ENCODE measurements at regions not wholly inside any gene's neighbourhood (a gene's known extent, or its start where the extent isn't known, plus 50 kb on each side); places are given as distances from the start of the nearest gene placed in this dataset.

DNA sequence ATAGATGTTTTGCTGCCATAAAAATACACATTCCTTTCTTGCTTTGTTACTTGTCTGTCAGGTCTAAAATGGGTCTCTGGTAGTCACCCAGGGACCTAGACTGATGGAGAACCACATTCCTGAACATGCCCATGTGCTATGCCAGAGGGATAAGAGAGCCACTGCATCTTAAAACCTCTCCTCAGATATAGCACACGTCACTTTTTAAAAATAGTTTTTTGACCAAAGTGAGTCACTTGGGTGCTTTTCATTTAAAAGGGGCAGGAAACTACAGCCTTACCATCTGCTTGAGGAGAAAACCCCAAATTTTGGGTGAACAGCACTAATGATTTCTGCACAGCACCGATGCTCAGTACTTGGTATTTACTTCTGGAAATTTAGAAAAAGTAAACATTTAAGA lies 197.8 kb downstream of the OGFRL1 start:
- DNase-seq: no peak

DNA sequence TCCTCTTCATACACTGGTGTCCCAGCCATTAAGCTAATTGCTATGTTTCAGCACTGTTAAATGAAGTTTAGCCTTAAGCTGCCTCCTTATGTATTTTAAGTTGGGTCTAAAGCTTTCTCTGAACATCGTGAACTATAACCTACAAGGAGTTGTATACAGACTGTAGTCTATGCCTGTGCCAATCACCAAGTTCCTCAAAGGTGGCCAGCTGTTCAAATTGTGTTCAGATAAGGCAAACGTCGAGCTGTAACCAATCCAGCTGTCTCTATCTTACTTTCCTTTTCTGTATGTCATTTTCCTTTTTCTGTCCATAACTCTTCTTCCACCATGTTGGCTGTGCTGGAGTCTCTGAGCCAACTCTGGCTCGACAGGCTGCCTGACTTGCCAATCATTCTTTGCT lies 199.6 kb downstream of the OGFRL1 start:
- DNase-seq: no peak

DNA sequence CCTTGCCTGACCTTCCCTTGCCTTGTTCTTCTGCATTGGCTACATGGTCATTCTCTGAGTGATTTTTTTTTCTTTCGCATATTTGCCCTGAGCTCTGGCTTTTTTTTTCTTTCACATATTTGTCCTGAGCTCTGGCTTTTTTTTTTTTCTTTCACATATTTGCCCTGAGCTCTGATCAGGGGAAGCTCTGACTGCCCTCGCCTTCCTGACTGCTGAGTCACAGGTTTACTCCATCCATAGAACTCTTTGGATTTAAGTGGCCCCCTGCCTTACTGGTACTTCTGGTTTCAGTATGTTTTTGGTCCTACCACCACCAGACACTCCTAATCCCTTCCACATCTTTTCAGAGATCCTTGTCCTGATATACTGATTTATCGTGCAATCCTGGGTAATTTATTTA lies 201.1 kb downstream of the OGFRL1 start:
- DNase-seq: no peak

DNA sequence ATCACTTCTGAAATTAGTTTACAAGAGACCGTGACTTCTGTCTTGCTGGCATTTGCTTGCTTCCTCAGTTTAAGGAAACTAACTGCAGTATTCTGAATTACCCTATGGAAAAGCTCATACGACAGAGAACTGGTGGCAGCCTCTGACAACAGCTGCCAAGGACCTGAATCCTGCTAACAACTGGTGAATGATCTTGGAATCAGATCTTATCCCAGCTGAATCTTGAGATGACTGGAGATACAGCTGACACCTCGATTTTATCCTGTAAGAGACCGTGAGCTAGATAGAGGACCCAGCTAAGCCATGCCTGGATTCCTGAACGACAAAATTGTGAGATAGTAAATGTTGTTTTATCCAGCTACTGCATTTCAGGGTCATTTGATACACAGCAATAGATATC lies 202.3 kb downstream of the OGFRL1 start:
- no peak for DNase-seq

DNA sequence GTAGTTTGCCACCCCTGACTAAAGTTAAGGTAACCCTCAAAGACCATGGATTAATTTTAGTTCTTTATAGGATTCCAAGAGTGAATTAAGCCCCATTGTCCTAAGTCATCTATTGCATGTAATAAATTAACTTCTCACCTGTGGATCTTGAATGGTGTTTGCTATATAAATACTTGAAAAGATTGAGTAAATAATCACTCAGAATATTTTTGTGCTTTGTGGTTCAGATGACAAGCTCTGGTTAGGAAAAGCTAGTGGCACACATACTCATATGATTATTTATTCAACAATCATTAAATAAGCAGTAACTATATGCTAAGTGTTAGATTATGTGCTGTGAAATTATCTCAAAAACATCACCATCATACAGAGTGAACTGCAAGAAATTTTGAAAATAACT lies 203.2 kb downstream of the OGFRL1 start:
- no peak for DNase-seq

DNA sequence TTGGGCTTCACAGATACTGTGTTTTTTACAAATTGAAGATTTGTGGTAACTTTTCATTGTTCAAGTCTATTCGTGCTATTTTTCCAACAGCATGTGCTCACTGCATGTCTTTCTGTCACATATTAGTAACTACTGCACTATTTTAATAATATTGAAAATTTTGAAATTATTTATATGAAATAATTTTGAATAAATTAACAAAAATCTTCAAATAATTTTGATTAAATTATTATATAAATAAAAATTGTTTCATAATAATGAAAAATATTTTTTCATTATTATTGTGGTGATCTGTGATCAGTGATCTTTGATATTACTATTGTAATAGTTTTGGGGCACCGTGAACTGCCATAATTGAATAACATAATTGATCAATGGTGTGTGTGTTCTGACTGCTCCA lies 204.1 kb downstream of the OGFRL1 start:
- DNase-seq: no peak

DNA sequence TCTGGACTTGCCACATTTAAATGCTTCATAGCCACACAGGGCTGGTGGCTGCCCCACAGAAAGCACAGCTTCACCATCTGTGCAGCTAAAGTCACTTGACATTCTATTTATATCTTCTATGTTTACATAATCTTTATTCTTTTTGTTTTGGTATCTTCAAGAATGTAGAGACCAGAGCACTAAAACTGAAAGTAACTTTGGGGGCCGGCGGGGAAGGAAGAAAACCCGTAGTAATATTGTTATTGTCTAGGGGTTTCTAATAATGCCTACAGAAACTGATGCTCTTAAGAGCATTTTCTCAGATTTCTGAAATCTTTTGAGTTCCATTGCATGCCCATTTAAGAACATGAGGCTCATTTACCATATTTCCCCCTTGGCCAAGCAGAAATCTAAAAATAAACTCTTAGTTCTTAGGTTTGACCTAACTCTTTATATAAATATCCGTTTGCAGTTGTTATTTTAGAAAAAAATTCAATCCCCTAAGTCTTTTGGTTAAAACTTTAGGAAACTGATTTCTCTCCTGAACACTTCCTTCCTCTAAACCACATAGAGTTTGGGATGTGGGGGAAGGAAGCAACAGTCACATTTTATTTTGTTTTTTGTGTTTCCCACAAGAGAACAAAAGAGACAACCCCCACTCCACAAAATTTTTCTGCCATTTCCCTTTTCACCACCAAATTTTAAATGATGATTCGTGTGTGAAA lies 207.6 kb downstream of the OGFRL1 start:
- DNase-seq: no peak

DNA sequence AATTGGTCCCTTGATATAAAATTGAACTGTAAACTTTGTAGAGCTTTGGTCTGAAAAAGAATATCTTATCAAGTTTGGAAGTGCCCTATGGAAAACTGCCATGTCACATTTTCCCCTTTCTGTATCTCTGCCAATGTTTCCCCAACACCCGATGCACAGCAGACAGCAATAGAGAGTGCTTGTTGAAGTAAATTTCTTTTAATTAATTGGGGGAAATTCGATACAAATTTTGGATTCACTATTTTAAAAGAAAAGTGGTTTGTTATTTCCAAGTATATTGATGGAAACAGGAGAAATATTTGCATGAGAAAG lies 208.1 kb downstream of the OGFRL1 start:
- no peak for DNase-seq

DNA sequence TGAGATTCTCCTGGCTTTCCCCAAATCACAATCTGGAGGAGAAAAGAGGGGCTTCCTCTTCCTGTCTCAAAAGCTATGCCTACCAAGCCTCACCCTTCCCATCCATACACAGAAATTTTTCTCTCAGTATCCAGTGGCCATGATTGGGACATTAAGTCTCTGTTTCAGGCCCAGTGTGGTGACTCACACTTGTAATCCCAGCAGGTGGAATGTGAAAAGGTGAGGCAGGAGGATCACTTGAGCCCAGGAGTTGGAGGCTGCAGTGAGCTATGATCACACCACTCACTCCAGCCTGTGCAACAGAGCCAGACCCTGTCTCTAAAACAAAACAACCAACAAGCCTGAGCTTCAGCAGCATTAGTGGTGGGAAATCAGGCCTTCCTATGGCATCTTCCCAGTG lies 210.0 kb downstream of the OGFRL1 start:
- no peak for DNase-seq

DNA sequence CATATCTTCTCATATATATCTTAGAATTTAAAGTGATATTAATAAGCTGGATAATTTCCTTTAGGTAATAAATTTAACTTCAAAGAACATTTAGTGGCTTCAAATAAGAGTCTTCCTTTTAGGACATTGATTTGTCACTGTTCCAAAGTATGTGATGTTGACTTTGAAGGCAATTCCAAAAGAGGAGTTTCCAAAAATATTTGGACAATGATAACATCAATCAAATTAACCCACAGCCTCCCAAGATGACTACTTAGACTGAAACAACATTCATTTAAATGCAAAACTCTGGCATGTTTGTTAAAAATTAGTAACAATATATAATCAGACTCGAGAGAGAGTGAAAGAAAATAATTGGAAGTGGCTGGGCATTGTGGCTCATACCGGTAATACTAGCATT lies 211.1 kb downstream of the OGFRL1 start:
- no peak for DNase-seq

DNA sequence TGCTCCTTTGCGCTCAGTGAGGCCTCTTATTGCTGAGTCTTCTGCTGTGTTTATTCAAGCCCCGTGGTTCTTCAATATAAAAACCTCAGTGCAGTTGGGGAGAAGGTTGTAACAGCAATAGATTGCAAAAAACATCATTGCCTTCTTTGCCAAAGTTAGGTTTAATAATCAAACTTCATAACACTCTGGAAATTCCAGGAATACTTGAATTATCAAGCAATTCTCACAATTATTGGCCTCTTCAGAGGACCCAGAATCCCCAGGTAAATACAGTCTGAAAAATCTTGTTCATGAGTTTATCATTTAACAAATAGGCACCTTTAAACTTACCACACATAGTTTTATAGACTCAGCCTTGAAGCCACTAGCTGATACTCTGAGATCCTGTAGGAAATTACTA lies 213.6 kb downstream of the OGFRL1 start:
- no peak for DNase-seq

DNA sequence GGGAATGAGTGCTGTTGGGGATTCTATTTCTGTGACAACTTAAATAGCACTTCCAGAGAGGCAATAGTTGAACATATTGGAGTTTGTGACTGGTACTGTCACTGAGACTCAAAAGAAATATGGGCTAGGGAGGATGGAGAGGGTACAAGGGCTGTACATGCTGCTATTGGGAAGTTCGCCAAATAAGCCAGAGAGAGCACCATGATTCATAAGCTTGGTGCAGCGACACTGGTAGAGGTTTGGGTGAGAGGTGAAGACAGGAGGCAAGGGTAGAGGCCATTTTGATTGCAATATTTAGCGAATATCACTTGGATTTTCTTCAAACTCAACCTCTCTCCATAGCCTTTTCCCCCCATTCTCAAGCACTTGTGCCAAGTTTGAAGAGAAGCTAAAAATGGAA lies 214.3 kb downstream of the OGFRL1 start:
- no peak for DNase-seq

DNA sequence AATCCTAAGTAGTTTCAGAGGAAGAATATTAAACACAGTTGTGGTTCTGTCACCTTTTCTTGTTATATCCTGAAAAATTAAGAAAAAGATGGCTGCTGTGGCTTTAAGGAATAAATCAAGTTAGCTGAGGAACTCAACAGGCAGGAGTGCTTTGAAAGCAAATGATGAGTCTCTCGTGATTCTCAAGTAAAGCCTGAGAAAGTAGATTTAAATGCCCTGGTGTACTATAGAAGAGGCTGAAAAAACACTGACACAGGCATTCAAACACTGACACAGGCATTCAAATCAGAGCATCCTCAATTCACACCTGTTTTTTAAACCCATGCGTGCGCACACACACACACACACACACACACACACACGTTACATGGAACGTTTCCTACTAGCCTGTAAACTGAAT lies 218.6 kb downstream of the OGFRL1 start:
- DNase-seq: no peak

DNA sequence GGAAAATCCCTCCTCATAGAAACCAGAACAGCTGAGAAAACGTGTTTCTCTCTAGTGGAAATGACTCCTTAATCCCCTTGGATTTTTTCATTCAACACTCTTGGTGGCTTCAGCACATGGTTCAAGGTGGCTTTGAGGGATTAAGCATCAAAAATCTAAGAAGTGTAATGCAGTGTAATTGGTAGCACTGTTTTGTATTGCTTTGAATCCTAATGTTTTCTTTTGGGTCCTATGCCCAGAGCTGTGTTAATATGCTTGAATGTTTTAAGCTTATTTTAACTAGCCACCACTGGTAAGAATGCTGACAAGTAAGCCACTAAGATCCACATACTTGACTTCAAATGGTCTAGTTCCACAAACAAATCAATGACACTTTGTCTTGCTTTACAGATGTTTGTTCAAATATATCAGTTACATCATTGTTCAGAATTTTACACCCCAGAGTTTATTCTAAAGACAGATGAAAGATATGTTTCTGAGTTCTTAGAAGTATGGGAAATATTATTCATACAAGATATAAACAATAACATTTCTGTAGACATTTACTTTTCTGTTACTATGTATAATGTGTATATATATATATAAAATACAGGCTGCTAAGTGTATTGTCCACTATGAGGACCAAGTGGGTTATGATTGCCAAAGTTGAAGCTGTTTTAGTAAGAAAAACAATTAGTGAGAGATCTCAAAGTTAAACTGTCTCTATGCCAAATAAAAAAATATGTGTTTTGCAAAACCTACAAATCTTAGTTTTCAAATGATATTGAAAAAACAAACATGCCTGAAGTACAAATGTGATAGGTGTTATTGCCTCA lies 220.8 kb downstream of the OGFRL1 start:
- DNase-seq: no peak

DNA sequence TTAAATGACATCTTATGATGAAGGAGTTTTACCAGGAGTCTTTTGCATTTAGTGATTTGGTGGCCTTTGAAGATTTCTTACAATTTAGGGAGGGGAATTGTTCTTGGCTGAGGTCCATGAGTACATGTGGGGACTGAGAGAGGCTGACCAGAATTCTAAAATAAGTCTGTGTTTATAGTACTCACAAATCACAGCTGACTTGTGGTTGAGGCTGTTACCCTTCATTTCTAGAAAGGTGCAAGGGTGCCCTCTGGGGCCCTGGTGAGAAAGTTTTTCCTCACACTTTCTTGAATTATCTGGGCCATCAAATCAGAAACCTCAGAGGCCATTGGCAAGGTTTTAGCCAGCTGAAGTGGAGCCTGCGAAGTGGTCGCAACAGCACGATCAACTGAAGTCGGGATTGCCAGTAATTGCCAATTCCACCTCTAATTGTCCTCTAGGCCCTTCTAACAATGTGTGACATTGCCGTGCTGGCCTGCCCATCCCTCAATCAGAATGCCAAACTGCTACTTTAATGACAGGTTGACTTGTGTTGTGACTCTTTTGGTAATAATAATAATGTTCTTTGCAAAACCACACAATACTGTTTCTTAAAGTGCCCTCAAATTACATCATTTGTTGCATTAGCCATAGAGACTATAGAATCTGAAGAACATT lies 221.6 kb downstream of the OGFRL1 start:
- DNase-seq: peak; percentile 42

DNA sequence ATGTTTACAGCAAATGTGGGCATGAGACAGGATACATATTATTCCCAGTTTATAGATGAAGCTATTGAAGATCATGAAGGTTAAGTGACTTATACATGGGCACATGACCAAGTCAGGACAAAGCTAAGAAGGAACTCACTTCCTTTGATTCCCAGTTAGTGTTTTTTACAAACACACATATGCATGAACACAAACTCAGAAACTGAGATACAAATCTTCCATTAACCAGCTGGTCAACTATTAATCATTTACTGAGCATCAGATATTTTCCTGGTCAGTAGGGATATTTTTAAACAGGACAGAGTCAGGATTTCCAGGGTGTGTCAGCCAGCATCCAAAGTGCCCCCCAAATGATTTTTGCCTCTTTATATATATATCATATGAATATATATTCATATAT lies 222.2 kb downstream of the OGFRL1 start:
- no peak for DNase-seq

DNA sequence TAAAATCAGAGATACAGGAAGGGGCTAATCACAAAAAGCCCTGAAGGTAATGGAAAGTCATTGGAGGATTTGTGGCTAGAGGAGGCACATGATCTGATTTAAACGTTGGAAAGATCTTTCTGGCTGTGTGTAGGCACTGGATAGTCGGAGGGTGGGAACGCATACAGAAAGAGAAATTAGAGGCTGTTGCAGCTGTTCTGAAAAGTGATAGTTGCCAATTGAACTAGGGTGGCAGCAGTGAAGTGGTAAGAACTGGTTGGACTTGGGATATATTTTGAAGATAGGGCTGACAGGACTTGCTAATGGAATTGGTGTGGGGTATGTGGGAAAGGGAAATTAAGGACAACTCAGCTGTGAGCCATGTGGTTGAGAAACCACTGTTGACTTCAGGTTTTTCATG lies 223.6 kb downstream of the OGFRL1 start:
- DNase-seq: no peak

DNA sequence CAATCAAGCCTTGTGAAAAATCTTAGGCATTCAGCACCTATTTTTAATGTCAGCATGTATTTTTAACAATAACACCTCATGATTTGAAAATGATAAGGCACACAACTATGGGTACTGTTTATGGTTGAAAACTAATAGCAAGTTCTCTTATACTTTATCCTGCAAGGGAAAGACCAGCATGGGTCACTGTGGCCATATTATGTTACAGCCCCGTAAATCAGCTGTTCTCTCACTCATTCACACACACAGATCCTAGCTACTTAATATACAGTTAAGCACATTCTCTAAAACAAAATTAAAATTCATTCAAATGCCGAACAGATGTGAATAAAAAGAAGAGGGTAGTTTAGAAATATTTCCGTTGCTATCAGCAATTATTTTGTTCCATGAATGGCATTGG lies 224.4 kb downstream of the OGFRL1 start:
- DNase-seq: no peak

DNA sequence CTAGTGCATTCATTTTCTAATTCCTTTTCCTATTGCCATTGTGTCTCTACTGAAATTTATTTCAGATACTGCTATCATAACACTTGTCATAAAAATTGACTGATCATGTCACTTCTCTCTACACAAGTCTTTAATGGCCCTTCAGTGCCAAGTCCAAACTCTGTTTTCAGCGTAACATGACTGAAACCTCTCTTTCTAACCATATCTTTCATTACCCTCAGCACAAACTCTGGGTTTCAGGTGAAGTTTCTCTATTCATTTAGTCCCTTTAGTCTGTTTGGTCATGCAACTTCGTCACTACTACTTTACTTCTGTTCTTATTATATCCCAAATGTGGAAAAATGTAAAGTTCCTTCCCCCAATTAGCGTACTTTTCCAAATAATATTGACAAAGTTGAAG lies 234.9 kb downstream of the OGFRL1 start:
- no peak for DNase-seq

DNA sequence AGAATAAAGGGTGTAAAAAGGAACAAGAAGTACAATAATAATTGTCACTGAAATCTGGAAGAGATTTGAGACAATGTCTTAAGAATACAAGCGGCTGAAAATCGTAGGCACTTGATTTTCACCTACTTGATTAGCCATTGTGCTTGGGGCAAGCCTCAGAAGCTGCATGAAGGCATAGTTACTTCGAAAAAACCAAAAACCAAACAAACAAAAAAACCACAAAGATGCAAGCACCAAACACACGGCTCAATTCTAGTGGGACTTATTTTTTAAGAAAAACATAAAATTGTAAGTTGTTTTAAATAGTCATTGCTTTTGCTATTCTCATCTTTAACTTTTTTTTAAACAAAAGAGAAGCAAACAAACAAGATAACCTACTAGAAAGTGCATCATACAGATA lies 235.6 kb downstream of the OGFRL1 start:
- DNase-seq: no peak

DNA sequence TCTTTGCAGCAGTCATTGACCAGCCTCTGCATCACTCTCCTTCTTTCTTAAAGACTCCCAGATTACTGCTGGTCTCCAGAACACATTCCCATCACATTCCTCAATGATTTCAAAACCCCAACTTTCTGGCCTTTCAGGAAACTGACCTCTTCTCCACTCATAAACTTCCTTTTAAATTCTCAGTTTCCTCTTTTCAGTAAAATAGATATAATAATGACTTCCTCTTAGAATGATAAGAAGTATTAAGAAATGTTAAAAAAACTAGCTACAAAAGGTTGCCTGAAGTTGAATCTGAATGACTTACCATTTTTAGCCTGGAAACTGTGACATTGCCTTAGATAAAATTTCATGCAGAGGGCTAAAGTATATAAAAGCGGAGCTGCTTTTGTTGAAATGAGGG lies 239.3 kb downstream of the OGFRL1 start:
- no peak for DNase-seq

DNA sequence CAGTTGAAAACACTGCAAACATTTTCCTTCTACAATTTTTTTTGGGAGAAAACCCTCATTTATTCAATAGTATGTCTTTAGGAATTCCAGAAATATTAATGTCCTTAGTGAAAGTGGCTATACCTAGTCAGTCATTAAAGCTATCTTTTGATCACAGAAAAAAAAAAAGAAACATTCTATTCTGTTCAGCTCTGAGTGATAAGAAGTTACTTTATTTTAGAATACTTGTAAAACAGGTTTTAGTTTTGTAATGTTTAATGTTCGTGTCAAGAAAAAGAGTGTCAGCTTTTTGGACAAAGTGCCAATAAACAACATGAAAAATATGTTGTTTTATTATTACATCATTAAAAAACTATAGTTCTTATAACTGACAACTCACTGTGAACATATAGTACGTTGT lies 240.4 kb downstream of the OGFRL1 start:
- DNase-seq: no peak

DNA sequence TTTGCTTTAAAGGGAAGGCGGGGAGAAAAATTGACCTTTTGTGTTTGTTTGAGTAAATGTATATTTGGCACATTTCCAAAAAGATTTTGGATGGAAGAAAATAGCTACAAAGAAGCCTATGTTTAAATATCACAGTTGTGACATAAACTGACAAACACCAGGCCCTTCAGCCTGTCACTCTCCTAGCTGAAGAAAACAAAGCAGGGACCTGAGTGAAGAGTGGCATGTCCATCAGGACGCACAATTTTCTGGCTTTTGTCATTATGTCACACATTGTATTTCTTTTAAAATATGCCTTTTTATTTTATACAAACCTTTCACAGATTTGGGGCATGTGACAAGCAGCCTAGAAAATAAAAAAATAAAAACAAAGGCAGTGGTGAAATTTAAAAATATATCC lies 241.2 kb downstream of the OGFRL1 start:
- no peak for DNase-seq

DNA sequence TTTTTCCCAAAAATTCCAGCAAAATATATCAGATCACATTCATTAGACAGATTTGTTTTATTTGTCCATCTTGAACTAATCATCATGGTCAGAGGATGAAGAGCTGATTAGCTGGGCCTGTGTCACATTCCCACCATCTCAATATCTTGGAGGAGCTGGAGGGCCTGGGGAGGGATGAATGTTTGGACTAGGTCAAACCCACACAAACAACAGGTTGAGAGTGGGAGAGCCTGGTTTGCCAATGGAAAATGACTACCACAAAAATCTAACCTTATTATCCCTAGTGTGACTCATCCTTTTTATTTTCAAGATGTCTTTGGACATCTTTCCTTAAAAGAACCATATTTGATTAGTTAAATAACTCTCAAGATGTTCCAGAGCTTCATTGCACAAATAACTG lies 242.4 kb downstream of the OGFRL1 start:
- no peak for DNase-seq

DNA sequence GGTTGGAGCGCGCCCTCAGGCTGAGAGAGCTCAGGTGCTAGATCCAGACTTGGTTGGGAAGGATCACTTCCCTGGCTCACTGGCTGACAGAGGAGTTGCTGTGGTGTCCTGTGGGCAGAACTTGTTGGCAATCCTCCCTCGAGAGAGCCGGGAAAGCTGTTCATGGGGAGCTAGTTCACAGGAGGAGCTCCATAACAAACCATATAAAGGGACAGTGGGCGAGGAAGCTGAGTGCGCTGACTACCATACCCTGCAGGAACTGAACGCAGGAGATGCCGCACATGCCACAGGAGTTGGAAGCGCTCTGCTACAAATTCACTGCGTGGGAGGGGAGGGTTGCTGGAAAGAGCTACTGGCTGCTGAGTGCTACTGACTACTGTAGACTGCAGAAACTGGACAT lies 243.2 kb downstream of the OGFRL1 start:
- DNase-seq: no peak

All from NCI-H1105 (cell line).